Mesodermal cell (in vitro differentiated cells): ENCODE measurements at regions not wholly inside any gene's neighbourhood (a gene's known extent, or its start where the extent isn't known, plus 50 kb on each side); places are given as distances from the start of the nearest gene placed in this dataset.

Source experiments
- H3K27ac ChIP-seq: 2 replicates; pipeline ENCODE4 v1.7.0; 2013; ENCODE audit warnings: mild to moderate bottlenecking, low read depth, low read length, moderate library complexity; ENCODE audit not compliant: severe bottlenecking
- H3K36me3 ChIP-seq: 2 replicates; pipeline ENCODE4 v1.7.1; 2013; ENCODE audit warnings: mild to moderate bottlenecking, low read length, moderate library complexity; ENCODE audit not compliant: control insufficient read depth, insufficient read depth
- H3K4me1 ChIP-seq: one replicate; pipeline ENCODE4 v1.7.1; 2013; ENCODE audit warnings: mild to moderate bottlenecking, low read length; ENCODE audit not compliant: insufficient read depth, control insufficient read depth, poor library complexity, severe bottlenecking
- H3K4me3 ChIP-seq: 2 replicates; pipeline ENCODE4 v1.7.0; 2013; ENCODE audit warnings: low read length, control low read depth, mild to moderate bottlenecking; ENCODE audit not compliant: insufficient read depth, poor library complexity, severe bottlenecking; ENCODE audit errors: extremely low read depth
- H3K9me3 ChIP-seq: 2 replicates; pipeline ENCODE4 v1.7.1; 2013; ENCODE audit warnings: mild to moderate bottlenecking, low read length, moderate library complexity; ENCODE audit not compliant: control insufficient read depth
- WGBS, 2 experiments: methylation state at CpG; one replicate each; pipeline ENCODE4 v1.1.5; 2013; ENCODE audit warnings: missing lambda C conversion rate in 2 of 2; ENCODE audit not compliant: insufficient coverage in 2 of 2; 5-methylcytosine and 5-hydroxymethylcytosine counted together

- Histone ChIP-seq H3K36me3 (no peaks in the 10 kb centered on the region), H3K4me1 (no peaks in the 10 kb centered on the region), H3K9me3 (no peaks in the 10 kb centered on the region), H3K4me3 (no peak overlapping the region), H3K27ac (no peak overlapping the region)
- WGBS, 2 experiments = 92 to 98% methylated on average over 7 to 8 of the region's 9 CpGs
These were observed 117.9 kb downstream of the KCTD15 start for GRCh38 chr19:33914599-33914998.

GRCh38 chr19:33916792-33917191, 120.1 kb downstream of the KCTD15 start:
- H3K4me3 ChIP-seq = no peak overlapping the region
- WGBS, 2 experiments = 91 to 92% methylated on average over 1 of the region's 1 CpG
- H3K4me1 ChIP-seq = no peaks in the 10 kb centered on the region
- H3K36me3 ChIP-seq = no peaks in the 10 kb centered on the region
- H3K9me3 ChIP-seq = no peaks in the 10 kb centered on the region
- H3K27ac ChIP-seq = no peak overlapping the region

- WGBS, 2 experiments = no CpG with 5 or more reads among the region's 1 CpG
- no peaks in the 10 kb centered on the region for H3K36me3 ChIP-seq
- H3K4me3 ChIP-seq = no peak overlapping the region
- H3K9me3 ChIP-seq = no peaks in the 10 kb centered on the region
- H3K4me1 ChIP-seq = no peaks in the 10 kb centered on the region
- H3K27ac ChIP-seq = no peak overlapping the region
These were observed 122.6 kb downstream of the KCTD15 start for GRCh38 chr19:33919291-33919690.

- no peaks in the 10 kb centered on the region for H3K4me1 ChIP-seq
- H3K27ac ChIP-seq = no peak overlapping the region
- WGBS, 2 experiments = 85% methylated on average over 2 to 3 of the region's 3 CpGs
- no peaks in the 10 kb centered on the region for H3K36me3 ChIP-seq
- H3K9me3 ChIP-seq = no peaks in the 10 kb centered on the region
- no peak overlapping the region for H3K4me3 ChIP-seq
These were observed 124.5 kb downstream of the KCTD15 start for GRCh38 chr19:33921165-33921564.

- Histone ChIP-seq H3K4me1 (no peaks in the 10 kb centered on the region), H3K9me3 (no peaks in the 10 kb centered on the region), H3K27ac (no peak overlapping the region), H3K36me3 (no peaks in the 10 kb centered on the region), H3K4me3 (no peak overlapping the region)
- 71 to 80% methylated on average over 1 to 2 of the region's 3 CpGs for WGBS, 2 experiments
These were observed 129.6 kb downstream of the KCTD15 start for GRCh38 chr19:33926306-33926705.

GRCh38 chr19:33927789-33928457, 131.3 kb downstream of the KCTD15 start:
- Histone ChIP-seq H3K4me1 (no peaks in the 10 kb centered on the region), H3K36me3 (no peaks in the 10 kb centered on the region), H3K9me3 (no peaks in the 10 kb centered on the region), H3K4me3 (no peak overlapping the region), H3K27ac (no peak overlapping the region)
- 43 to 51% methylated on average over 4 of the region's 5 CpGs for WGBS, 2 experiments

GRCh38 chr19:33928458-33928950, 131.8 kb downstream of the KCTD15 start:
- 74 to 86% methylated on average over 6 of the region's 6 CpGs for WGBS, 2 experiments
- no peaks in the 10 kb centered on the region for H3K4me1 ChIP-seq

GRCh38 chr19:33933931-33934330, 137.3 kb downstream of the KCTD15 start:
- Histone ChIP-seq H3K4me1 (no peaks in the 10 kb centered on the region), H3K4me3 (no peak overlapping the region), H3K36me3 (no peaks in the 10 kb centered on the region), H3K27ac (no peak overlapping the region), H3K9me3 (no peaks in the 10 kb centered on the region)
- 72 to 75% methylated on average over 2 of the region's 2 CpGs for WGBS, 2 experiments

More at GRCh38 chr19:33928458-33928950, 131.8 kb downstream of the KCTD15 start:
- Histone ChIP-seq H3K4me3 (no peak overlapping the region), H3K36me3 (no peaks in the 10 kb centered on the region), H3K9me3 (no peaks in the 10 kb centered on the region), H3K27ac (no peak overlapping the region)

GRCh38 chr19:33938821-33939220, 142.2 kb downstream of the KCTD15 start:
- Histone ChIP-seq H3K4me3 (no peak overlapping the region), H3K4me1 (no peaks in the 10 kb centered on the region), H3K27ac (no peak overlapping the region), H3K36me3 (no peaks in the 10 kb centered on the region), H3K9me3 (peaks cover 5% of the 10 kb centered on the region)
- 83 to 84% methylated on average over 11 to 14 of the region's 15 CpGs for WGBS, 2 experiments

- H3K9me3 ChIP-seq = peaks cover 5% of the 10 kb centered on the region
- no peak overlapping the region for H3K27ac ChIP-seq
- no peaks in the 10 kb centered on the region for H3K4me1 ChIP-seq
- whole genome bisulfite sequencing, 2 experiments = 83 to 88% methylated on average over 5 of the region's 5 CpGs
- H3K36me3 ChIP-seq = no peaks in the 10 kb centered on the region
- no peak overlapping the region for H3K4me3 ChIP-seq
These were observed 144.5 kb downstream of the KCTD15 start for GRCh38 chr19:33941133-33941532.

- 81 to 91% methylated on average over 2 to 3 of the region's 6 CpGs for WGBS, 2 experiments
- Histone ChIP-seq H3K27ac (no peak overlapping the region), H3K4me3 (no peak overlapping the region), H3K4me1 (no peaks in the 10 kb centered on the region), H3K9me3 (peaks cover 3% of the 10 kb centered on the region), H3K36me3 (no peaks in the 10 kb centered on the region)
These were observed 150.0 kb downstream of the KCTD15 start for GRCh38 chr19:33946535-33947264.
